ENCODE measurements at regions not wholly inside any gene's neighbourhood (a gene's known extent, or its start where the extent isn't known, plus 50 kb on each side); places are given as distances from the start of the nearest gene placed in this dataset.

GRCh38 chr6:51502996-51503395, 584.4 kb downstream of the PKHD1 start:
- Mint-ChIP-seq H3K36me3 (ENCODE audit: low read depth) (no peaks in the 10 kb centered on the region), H3K27me3 (ENCODE audit: insufficient read depth, low read depth, poor library complexity) (no peaks in the 10 kb centered on the region), H3K27ac (no peak overlapping the region), H3K4me3 (no peak overlapping the region), H3K4me1 (no peaks in the 10 kb centered on the region), H3K9me3 (no peaks in the 10 kb centered on the region; the same call in 2 of the 3 replicates)
- no peak overlapping the region for H3K27ac ChIP-seq (ENCODE audit: low read depth)
- no peak overlapping the region for H3K4me3 ChIP-seq
- no peak for ATAC-seq
- no peaks in the 10 kb centered on the region for H4K20me1 ChIP-seq (replicated peaks; ENCODE audit: insufficient read depth)
- H3F3A ChIP-seq (replicated peaks; ENCODE audit: low read depth): no peaks in the 10 kb centered on the region
- H3K4me1 ChIP-seq (ENCODE audit: insufficient read depth): no peaks in the 10 kb centered on the region
- H3K27me3 ChIP-seq (ENCODE audit: insufficient read depth): no peaks in the 10 kb centered on the region
- H3K9me2 ChIP-seq (ENCODE audit: insufficient read depth): 0 out of 2 replicates have a peak, but pooled peaks cover 4% of the 10 kb centered on the region
- no peaks in the 10 kb centered on the region for H3K36me3 ChIP-seq (ENCODE audit: insufficient read depth)
- H3K4me2 ChIP-seq: no peak overlapping the region
- H3K79me2 ChIP-seq (replicated peaks; ENCODE audit: insufficient read depth): no peaks in the 10 kb centered on the region
- DNase-seq (ENCODE audit: low spot score): no peak
- H2AFZ ChIP-seq: no peak overlapping the region
- no peak for TF ChIP-seq STAT1 (IDR thresholded peaks at IDR 0.05; ENCODE audit: unreplicated experiment)
- no peak for TF ChIP-seq NANOG (IDR thresholded peaks at IDR 0.05; ENCODE audit: borderline replicate concordance)
- TF ChIP-seq POLR2AphosphoS5 (IDR thresholded peaks at IDR 0.05; ENCODE audit: low read depth): no peak
- no peak for TF ChIP-seq CREB1 (CRISPR knock-in tag; IDR thresholded peaks at IDR 0.05; ENCODE audit: low read depth)
- TF ChIP-seq ZNF331 (CRISPR knock-in tag; IDR thresholded peaks at IDR 0.05; ENCODE audit: low read depth): no peak
- no peak for TF ChIP-seq REST (IDR thresholded peaks at IDR 0.05; ENCODE audit: unreplicated experiment)

- no peaks in the 10 kb centered on the region for H3K4me1 Mint-ChIP-seq
- no peaks in the 10 kb centered on the region for H3K4me1 ChIP-seq (ENCODE audit: insufficient read depth)
- no peaks in the 10 kb centered on the region for H3K36me3 Mint-ChIP-seq (ENCODE audit: low read depth)
- no peak overlapping the region for H3K4me2 ChIP-seq
- no peak for DNase-seq (ENCODE audit: low spot score)
- H3K79me2 ChIP-seq (replicated peaks; ENCODE audit: insufficient read depth): no peaks in the 10 kb centered on the region
- no peak overlapping the region for H3K4me3 Mint-ChIP-seq
- H4K20me1 ChIP-seq (replicated peaks; ENCODE audit: insufficient read depth): no peaks in the 10 kb centered on the region
- 0 out of 2 replicates have a peak, but pooled peaks cover 4% of the 10 kb centered on the region for H3K9me2 ChIP-seq (ENCODE audit: insufficient read depth)
- no peaks in the 10 kb centered on the region for H3K36me3 ChIP-seq (ENCODE audit: insufficient read depth)
- no peaks in the 10 kb centered on the region for H3K27me3 ChIP-seq (ENCODE audit: insufficient read depth)
- H3K27ac ChIP-seq (ENCODE audit: low read depth): no peak overlapping the region
- no peak overlapping the region for H3K27ac Mint-ChIP-seq
- no peak for ATAC-seq
- no peaks in the 10 kb centered on the region for H3F3A ChIP-seq (replicated peaks; ENCODE audit: low read depth)
- H3K4me3 ChIP-seq: no peak overlapping the region
- no peak overlapping the region for H2AFZ ChIP-seq
- H3K9me3 Mint-ChIP-seq: no peaks in the 10 kb centered on the region; the same call in 2 of the 3 replicates
- H3K27me3 Mint-ChIP-seq (ENCODE audit: insufficient read depth, low read depth, poor library complexity): no peaks in the 10 kb centered on the region
- TF ChIP-seq EZH2 (IDR thresholded peaks at IDR 0.05; ENCODE audit: low read depth, unreplicated experiment) (no peak), JUNB (IDR thresholded peaks at IDR 0.05; ENCODE audit: unreplicated experiment) (no peak), EZH2phosphoT487 (IDR thresholded peaks at IDR 0.05; ENCODE audit: unreplicated experiment) (no peak), STAT1 (IDR thresholded peaks at IDR 0.05; ENCODE audit: unreplicated experiment) (no peak), ZNF114 (CRISPR knock-in tag; IDR thresholded peaks at IDR 0.05) (no peak), ETS1 (IDR thresholded peaks at IDR 0.05) (no peak), ZNF331 (CRISPR knock-in tag; IDR thresholded peaks at IDR 0.05; ENCODE audit: low read depth) (no peak), POLR2AphosphoS5 (IDR thresholded peaks at IDR 0.05; ENCODE audit: low read depth) (no peak)
- TF ChIP-seq, protein P1, sequence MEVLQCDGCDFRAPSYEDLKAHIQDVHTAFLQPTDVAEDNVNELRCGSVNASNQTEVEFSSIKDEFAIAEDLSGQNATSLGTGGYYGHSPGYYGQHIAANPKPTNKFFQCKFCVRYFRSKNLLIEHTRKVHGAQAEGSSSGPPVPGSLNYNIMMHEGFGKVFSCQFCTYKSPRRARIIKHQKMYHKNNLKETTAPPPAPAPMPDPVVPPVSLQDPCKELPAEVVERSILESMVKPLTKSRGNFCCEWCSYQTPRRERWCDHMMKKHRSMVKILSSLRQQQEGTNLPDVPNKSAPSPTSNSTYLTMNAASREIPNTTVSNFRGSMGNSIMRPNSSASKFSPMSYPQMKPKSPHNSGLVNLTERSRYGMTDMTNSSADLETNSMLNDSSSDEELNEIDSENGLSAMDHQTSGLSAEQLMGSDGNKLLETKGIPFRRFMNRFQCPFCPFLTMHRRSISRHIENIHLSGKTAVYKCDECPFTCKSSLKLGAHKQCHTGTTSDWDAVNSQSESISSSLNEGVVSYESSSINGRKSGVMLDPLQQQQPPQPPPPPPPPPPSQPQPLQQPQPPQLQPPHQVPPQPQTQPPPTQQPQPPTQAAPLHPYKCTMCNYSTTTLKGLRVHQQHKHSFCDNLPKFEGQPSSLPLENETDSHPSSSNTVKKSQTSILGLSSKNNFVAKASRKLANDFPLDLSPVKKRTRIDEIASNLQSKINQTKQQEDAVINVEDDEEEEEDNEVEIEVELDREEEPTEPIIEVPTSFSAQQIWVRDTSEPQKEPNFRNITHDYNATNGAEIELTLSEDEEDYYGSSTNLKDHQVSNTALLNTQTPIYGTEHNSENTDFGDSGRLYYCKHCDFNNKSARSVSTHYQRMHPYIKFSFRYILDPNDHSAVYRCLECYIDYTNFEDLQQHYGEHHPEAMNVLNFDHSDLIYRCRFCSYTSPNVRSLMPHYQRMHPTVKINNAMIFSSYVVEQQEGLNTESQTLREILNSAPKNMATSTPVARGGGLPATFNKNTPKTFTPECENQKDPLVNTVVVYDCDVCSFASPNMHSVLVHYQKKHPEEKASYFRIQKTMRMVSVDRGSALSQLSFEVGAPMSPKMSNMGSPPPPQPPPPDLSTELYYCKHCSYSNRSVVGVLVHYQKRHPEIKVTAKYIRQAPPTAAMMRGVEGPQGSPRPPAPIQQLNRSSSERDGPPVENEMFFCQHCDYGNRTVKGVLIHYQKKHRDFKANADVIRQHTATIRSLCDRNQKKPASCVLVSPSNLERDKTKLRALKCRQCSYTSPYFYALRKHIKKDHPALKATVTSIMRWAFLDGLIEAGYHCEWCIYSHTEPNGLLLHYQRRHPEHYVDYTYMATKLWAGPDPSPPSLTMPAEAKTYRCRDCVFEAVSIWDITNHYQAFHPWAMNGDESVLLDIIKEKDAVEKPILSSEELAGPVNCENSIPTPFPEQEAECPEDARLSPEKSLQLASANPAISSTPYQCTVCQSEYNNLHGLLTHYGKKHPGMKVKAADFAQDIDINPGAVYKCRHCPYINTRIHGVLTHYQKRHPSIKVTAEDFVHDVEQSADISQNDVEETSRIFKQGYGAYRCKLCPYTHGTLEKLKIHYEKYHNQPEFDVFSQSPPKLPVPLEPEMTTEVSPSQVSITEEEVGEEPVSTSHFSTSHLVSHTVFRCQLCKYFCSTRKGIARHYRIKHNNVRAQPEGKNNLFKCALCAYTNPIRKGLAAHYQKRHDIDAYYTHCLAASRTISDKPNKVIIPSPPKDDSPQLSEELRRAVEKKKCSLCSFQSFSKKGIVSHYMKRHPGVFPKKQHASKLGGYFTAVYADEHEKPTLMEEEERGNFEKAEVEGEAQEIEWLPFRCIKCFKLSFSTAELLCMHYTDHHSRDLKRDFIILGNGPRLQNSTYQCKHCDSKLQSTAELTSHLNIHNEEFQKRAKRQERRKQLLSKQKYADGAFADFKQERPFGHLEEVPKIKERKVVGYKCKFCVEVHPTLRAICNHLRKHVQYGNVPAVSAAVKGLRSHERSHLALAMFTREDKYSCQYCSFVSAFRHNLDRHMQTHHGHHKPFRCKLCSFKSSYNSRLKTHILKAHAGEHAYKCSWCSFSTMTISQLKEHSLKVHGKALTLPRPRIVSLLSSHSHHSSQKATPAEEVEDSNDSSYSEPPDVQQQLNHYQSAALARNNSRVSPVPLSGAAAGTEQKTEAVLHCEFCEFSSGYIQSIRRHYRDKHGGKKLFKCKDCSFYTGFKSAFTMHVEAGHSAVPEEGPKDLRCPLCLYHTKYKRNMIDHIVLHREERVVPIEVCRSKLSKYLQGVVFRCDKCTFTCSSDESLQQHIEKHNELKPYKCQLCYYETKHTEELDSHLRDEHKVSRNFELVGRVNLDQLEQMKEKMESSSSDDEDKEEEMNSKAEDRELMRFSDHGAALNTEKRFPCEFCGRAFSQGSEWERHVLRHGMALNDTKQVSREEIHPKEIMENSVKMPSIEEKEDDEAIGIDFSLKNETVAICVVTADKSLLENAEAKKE (CRISPR knock-in tag; IDR thresholded peaks at IDR 0.05): no peak
These were observed 582.0 kb downstream of the PKHD1 start for GRCh38 chr6:51505434-51505833.
